ENCODE measurements at regions not wholly inside any gene's neighbourhood (a gene's known extent, or its start where the extent isn't known, plus 50 kb on each side); places are given as distances from the start of the nearest gene placed in this dataset.

DNA sequence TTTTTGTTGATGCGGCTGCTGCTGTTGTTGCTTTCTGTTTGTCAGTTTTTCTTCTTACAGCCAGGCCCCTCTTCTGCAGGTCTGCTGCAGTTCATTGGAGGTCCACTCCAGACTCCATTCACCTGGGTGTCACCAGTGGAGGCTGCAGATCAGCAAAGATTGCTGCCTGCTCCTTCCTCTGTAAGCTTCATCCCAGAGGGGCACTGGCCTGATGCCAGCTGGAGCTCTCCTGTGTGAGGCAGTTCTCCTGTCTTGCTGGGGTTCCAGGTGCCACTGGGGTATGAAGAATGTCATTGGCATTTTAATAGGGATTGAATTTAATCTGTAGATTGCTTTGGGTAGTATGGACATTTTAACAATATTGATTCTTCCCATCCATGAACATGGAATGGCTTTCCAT, 308.5 kb upstream of the MEOX2 start:
- no peak for DNase-seq
- Histone ChIP-seq H3K27me3 (replicated peaks) (no peaks in the 10 kb centered on the region), H3K27ac (no peak overlapping the region), H3K36me3 (replicated peaks) (no peaks in the 10 kb centered on the region), H3K4me3 (ENCODE audit: low read depth, low read length) (no peak overlapping the region)
- in situ Hi-C loops (cut with HindIII; ENCODE audit: low pct_ligation_motif_present, low sequenced_read_pairs): no loop called here
- TF ChIP-seq CTCF (IDR thresholded peaks at IDR 0.05; ENCODE audit: low read depth, low read length, missing control alignments): no peak

DNA sequence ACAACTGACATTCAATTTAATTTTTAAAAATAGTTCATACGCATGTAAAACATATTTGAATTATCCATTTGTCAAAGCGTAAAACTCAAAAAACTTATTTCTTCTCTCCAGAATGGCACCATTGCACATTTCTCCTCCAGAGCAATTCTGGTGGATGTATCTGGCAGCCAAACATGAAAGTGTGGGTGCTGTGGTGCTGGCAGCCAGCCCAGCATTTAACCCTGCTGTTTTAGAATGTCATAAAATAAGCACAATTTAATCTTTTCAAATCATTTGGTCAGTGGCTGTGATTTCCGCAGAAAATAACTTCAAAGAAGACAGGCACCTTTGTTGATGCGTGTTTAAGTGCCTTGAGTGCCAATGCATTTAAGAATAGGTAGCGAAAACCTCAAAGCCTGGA, 302.7 kb upstream of the MEOX2 start:
- no peak for DNase-seq
- no peak overlapping the region for H3K27ac ChIP-seq
- no peak overlapping the region for H3K4me3 ChIP-seq (ENCODE audit: low read depth, low read length)
- TF ChIP-seq CTCF (IDR thresholded peaks at IDR 0.05; ENCODE audit: low read depth, low read length, missing control alignments): no peak
- H3K36me3 ChIP-seq (replicated peaks): no peaks in the 10 kb centered on the region
- no peaks in the 10 kb centered on the region for H3K27me3 ChIP-seq (replicated peaks)
- in situ Hi-C loops (cut with HindIII; ENCODE audit: low pct_ligation_motif_present, low sequenced_read_pairs): no loop called here

GRCh38 chr7:15985587-15986384, 299.3 kb upstream of the MEOX2 start:
- no peaks in the 10 kb centered on the region for H3K36me3 ChIP-seq (replicated peaks)
- H3K27ac ChIP-seq: no peak overlapping the region
- no peaks in the 10 kb centered on the region for H3K27me3 ChIP-seq (replicated peaks)
- no peak for DNase-seq
- TF ChIP-seq CTCF (IDR thresholded peaks at IDR 0.05; ENCODE audit: low read depth, low read length, missing control alignments): no peak
- in situ Hi-C loops (cut with HindIII; ENCODE audit: low pct_ligation_motif_present, low sequenced_read_pairs): no loop called here
- H3K4me3 ChIP-seq (ENCODE audit: low read depth, low read length): no peak overlapping the region

DNA sequence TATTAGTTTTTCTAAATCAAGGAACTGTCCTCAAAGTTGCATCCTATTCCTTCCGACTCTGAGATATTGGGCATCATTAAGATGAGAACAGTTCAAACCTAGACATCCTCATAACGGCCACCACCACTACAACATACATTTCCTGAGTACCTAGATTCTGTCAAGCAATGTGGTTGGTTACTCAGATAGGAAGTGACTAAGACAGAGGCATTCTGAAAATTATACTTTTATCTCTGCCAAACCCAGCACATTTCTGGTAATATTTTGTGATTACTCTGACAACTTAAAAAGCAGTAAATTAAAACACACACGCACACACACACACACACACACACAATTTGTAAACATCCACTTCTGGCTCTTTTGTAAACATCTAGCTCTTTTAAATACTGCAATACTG, 291.2 kb upstream of the MEOX2 start:
- in situ Hi-C loops (cut with HindIII; ENCODE audit: low pct_ligation_motif_present, low sequenced_read_pairs): no loop called here
- H3K4me3 ChIP-seq (ENCODE audit: low read depth, low read length): no peak overlapping the region
- H3K27me3 ChIP-seq (replicated peaks): no peaks in the 10 kb centered on the region
- peak; percentile 39 for DNase-seq
- TF ChIP-seq CTCF (IDR thresholded peaks at IDR 0.05; ENCODE audit: low read depth, low read length, missing control alignments): no peak
- no peaks in the 10 kb centered on the region for H3K36me3 ChIP-seq (replicated peaks)
- no peak overlapping the region for H3K27ac ChIP-seq

- in situ Hi-C loops (cut with HindIII; ENCODE audit: low pct_ligation_motif_present, low sequenced_read_pairs): no loop called here
- no peak for TF ChIP-seq CTCF (IDR thresholded peaks at IDR 0.05; ENCODE audit: low read depth, low read length, missing control alignments)
- peak; percentile 38 for DNase-seq
- no peak overlapping the region for H3K4me3 ChIP-seq (ENCODE audit: low read depth, low read length)
- no peaks in the 10 kb centered on the region for H3K27me3 ChIP-seq (replicated peaks)
- no peaks in the 10 kb centered on the region for H3K36me3 ChIP-seq (replicated peaks)
- H3K27ac ChIP-seq: no peak overlapping the region
Observed at GRCh38 chr7:15972862-15973275, 286.4 kb upstream of the MEOX2 start.

DNA sequence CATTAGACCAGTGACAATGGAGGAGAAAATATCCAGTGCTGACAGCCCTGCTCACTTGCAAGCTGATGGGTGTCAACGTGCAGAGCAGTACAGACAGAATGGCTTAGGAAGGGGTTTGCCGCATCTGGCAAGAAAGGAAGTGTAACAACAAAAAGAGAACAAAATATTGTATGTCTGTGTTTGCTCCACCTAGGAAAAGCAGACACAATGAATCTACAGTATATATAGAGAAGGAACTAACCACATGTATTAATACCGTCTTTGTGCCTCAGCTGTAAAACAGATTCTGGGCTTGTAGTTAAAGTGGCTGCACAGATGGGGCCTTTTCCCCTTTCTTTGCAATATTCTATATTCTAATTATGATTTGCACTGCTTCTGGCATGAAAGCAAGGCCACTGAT, 281.1 kb upstream of the MEOX2 start:
- no peak for DNase-seq
- H3K36me3 ChIP-seq (replicated peaks): no peaks in the 10 kb centered on the region
- TF ChIP-seq CTCF (IDR thresholded peaks at IDR 0.05; ENCODE audit: low read depth, low read length, missing control alignments): no peak
- H3K27ac ChIP-seq: no peak overlapping the region
- no peak overlapping the region for H3K4me3 ChIP-seq (ENCODE audit: low read depth, low read length)
- H3K27me3 ChIP-seq (replicated peaks): no peaks in the 10 kb centered on the region
- in situ Hi-C loops (cut with HindIII; ENCODE audit: low pct_ligation_motif_present, low sequenced_read_pairs): no loop called here
